ENCODE measurements at regions not wholly inside any gene's neighbourhood (a gene's known extent, or its start where the extent isn't known, plus 50 kb on each side); places are given as distances from the start of the nearest gene placed in this dataset.

DNA sequence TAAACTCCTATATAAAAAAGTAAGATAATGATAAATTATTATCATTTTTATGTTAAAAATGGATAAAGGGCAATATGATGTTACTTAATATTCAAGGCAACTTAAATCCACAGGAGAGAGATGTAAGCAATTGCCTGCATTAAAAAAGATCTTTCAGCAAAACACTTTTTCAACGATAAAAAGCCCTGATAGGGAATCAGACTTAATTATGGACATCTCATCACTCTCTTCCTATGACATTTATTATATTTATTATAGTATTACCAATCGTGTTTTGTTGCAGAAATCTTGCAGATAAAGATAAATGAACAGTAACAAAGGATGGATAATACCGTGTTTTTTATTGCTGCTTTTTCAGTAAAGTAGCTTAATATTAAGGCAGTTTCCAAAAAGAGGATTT, 178.5 kb downstream of the SH2D1A start:
- no peak for DNase-seq (ENCODE audit: low read depth)

DNA sequence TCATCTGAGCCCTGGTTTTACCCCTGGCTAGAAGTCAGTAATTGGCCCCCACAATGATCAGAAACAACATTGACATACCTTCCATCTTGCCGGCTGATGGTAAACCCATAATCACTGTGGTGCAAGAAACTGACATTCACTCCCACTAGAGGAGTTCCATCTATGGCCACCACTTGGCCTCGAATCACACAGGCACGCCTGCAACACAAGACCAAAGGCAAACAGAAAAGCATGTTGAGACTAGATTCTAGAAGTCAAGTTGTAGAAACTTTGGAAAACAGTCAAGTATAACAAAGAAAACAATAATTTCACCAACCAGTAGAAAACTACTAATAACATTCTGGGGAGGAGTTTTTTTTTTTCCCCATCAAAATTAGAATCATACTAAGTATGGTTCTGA, 183.4 kb downstream of the SH2D1A start:
- DNase-seq (ENCODE audit: low read depth), result no peak

DNA sequence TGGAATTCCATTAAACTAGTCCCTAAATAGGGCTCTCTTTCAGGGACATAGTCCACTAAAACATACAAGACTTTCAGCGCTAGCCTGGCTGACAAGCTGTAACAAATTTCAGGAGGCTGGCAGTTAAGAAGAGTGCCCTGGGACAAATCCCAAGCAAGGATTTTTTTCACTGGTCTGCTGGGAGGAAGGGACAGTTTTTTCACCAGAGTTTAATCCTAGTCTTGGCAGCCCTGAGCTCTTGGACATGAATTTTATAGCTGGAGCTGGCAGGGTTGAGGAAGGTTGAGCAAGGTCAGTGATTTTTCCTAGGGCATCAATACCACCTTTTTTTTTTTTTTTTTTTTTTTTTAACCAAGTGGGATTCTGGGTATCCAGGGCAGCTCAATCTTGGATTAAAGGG, 184.4 kb downstream of the SH2D1A start:
- DNase-seq (ENCODE audit: low read depth), result no peak

DNA sequence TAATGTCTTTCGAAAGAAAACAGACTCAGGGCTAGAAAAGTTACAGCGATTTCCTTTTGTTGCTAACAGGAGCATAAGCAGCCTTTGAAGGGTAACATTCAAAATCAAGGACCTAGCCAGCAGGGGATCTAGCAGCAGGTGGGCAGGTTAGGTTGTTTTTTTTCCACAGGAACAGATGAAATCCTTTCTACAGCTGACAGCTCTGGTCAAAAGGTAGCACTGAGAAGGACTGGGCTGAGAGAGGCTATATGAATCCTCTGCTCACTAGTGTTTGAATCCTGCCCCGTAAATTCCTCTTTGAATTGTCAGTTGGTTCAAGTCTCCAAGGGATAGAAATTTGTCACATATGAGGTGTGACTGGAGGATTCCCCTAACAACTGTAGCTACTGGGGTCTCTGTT, 188.2 kb downstream of the SH2D1A start:
- DNase-seq (ENCODE audit: low read depth), result no peak

DNA sequence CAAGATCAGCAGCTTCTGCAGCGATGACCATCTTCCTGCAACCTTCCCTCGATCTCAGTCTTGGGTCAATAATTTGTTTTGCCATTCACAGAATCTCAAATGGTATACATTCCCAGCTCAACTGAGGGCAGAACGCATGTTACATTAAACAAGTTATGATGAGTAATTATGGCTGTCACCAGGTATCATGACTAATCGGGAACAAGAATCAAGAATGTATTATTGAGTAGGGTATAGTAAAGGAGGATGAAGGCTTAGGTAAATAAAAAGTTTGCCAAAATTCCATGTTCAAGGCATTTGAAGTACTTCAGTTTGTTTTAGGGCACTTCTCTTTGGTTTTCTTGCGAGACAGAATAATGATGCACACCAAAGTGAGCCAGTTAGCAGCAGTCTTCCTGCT, 194.1 kb downstream of the SH2D1A start:
- no peak for DNase-seq (ENCODE audit: low read depth)

DNA sequence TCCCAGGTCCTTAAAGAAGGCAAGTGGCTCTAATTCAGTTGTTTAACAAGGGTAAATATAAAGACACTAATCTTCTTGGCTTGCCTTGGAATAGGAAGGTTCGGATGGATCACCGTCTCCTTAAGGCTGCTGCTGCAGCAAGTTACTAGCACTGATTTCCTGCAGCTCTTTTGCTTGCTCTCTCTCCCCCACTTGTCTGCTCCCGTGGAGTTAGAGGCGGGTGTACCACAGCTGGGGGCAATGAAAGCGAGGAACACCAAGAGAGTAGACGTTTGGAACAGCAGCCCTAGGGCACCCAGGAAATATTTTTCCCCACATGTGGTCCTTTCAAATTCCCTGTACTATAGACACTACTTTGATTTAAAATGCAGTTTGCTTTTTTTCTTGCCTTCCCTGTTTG, 202.2 kb downstream of the SH2D1A start:
- no peak for DNase-seq (ENCODE audit: low read depth)

DNA sequence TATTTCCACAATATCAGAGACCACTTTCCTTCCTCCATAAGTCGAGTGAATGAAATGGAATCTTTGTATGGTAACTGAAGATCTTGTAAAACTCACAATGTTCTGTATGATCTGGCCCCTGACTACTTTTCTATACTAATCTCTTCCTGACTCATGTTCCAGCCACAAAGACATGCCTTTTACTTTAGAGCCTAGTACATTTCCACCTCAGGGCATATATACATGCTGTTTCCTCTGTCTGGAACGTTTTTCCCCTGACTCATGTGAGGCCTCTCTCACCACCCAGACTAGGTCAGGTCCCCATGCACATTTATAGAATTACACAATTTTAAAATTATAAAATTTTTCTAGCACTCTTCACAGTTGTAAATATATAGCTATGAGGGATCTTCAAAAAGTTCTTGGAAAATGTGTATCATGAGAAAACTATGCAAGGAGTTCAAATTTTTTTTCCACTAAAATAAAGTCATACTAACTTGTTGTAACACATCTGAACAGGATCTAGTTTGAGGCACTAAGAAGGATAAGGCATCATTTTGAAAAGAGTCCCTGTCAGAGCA, 208.8 kb downstream of the SH2D1A start:
- DNase-seq (ENCODE audit: low read depth), result no peak

DNA sequence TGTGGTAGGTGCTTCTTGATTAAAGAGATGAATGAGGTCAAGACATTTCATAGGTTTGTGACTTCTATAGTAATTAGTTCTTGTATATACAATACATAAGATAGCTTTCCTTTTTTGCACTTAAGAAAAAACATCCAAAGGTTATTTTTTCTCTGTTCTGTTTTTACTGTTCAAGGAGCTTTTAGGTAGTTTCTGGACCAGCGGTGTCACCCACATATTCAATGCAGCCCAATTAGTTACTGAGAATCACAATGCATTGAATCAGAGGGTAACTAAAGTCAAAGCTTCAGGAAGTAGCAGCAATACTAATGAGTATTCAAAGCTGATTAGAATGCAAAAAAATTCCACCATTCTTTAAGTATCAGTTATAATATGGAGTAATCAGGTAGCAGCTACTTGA, 211.6 kb downstream of the SH2D1A start:
- DNase-seq (ENCODE audit: low read depth), result no peak

DNA sequence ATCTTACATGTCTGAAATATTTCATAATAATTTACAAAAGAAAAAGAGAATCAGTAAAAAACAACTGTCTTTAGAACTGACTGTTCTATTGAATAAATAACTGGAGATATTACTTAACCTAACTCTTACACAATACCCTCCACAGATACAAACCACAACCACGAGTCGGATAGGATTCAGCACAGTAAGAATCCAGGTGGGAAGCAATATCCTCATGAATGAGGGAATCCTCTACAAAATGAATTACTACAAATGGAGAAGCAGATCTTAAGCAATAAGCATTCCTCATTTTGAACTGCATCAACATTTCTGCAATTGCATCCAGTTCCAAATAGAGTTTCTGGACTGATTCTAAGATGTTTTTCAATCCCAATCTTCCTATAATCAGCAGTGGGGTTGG, 227.1 kb downstream of the SH2D1A start:
- no peak for DNase-seq (ENCODE audit: low read depth)

DNA sequence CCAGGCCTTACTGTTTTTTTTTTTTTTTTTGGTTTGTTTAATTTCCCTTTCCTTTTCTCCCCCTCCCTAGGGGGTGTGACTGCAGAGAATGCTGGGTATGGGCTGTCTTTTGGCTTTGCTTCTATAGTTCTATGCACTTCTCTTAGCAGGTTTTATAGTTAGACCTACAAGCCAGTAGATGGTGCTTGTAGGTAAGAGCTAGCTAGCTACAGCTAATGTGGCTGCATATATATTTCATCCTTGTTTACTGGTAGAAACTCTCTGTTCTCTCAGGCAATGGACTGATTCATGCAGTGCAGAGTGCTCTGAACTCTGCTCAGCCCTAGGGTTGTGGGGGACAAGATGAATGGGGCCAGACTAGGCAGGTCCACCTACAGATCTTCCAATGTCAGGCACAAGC, 246.4 kb downstream of the SH2D1A start:
- DNase-seq (ENCODE audit: low read depth), result no peak

DNA sequence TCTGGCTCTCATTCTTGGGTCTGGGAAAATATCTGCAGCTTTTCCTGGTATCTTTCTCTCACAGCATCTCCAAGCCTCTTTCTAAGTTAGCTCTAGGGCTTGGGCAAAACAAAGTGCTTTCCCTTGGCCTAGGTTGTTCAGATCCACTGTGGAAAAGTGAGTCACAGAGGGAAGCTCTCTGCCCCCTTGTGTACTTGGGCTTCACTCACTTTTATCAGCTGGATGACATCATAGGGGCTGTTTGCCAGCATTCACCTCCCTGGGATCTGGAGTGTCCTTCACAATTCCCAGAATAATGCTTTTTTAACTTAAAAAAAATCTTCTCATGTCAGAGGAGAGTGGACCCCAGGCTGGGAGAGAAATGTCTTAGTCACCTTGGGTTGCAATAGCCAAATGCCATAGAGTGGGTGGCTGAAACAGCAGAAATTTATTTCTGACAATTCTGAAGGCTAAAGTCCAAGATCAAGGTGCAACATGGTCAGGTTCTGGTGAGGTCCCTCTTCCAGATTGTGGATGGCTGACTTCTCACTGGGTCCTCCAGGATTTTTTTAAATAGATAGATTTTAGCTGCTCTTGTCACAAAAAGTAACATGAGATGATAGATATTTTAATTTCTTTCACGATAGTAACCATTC, 247.8 kb downstream of the SH2D1A start:
- no peak for DNase-seq (ENCODE audit: low read depth)

DNA sequence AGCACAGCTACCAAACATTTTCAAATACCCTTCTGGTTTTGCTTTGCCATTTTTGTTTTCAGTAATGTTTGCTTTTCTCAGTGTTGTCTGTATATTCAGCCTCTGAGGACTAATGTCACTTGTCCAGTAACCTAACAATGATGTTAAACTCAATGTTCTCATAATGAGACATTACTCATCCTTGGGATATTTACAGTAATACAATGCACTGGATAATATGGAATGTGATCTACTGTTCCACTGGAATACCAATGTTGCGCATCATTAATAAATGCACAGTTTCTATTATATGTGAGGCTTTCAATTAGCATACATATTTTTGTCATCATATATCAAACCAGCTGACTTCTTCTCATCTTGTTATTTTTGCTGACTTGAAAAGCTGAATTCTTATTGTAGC, 259.1 kb downstream of the SH2D1A start:
- no peak for DNase-seq (ENCODE audit: low read depth)

DNA sequence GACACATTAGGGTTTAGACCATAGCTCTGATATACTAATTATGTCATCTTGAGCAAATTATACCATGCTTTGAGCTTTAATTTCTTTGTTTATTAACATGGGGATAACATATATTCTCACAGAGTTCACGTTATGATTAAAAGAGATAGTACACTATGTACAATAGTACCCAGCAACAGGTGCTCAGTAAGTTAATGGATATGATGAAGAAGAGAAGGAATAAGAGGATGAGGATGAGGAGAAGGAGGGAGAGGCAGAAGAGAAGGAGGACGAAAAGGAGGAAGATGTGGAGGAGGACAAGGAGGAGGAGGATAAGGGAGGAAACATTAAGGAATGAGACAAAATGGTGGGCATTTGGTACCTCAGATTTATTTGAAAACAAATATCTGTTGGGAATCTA, 260.4 kb downstream of the SH2D1A start:
- DNase-seq (ENCODE audit: low read depth), result no peak

DNA sequence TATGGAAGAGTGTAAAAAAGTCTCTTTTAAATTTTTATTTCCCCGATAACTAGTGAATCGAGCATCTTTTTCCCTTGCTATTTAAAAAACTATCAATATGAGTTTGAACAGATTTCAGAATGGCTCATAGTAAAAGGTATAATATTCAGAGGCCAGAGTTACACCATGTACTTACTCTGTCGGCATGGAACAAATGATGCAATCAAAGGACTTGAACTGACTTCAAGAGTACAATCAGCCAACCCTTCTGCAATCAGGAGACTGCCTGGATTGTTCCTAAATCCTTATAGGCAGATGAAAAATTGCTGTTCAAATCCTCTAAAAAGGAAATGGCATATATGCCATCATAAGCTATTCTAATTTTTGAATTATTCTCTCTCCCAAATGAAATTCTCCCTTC, 273.3 kb downstream of the SH2D1A start:
- no peak for DNase-seq (ENCODE audit: low read depth)

DNA sequence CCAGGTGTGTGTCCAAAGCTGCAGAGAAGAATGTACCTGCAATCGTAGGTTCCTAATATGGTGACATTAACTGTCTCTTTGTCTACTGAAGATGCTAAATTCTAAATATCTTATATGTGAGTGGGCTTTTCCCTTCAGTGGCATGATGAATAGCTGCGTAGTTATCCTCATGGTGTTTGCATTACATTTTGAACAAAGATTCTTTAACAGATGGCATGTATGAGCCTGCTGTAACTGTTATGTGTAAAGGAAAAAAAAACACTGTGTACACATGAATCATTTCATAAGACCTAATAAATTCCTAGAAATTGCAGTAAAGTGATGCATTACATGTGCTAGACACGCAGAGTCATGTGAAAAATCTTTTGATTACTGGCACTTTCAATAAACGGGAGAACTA, 288.0 kb downstream of the SH2D1A start:
- DNase-seq (ENCODE audit: low read depth), result no peak

DNA sequence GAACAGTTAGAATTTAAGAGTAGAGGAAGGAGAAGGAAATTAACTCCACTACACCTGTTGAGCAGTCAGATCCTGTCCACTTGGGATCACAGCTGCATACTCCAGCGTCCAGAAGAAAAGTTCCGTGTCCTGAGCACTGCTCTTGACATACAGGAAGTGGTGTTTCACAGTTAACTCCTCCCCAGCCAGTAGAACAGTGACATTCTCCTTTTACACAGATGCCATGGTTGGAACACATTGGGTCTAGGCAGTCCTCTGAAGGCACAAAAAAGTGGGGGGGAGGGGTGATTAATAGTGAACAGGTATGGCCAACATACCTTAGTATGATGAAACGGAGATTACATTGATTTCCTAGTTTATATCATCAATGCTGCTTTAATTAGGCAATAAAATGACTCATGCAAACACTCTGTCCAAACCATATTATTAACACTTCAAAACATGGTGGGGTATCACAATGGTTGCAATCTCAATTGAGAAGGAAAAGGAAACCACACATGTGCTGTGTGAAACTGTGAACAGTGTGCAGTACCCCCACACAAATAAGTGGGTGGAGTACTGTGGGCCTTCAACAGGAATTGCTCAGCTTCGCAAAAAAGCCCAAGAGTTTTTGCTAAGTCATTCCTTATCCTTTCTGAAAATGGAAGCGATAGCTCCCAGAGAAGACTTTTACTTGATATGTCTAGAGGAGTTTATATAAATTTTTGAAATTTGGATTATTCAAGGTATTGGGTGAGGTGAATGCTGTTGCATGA, 295.6 kb downstream of the SH2D1A start:
- DNase-seq (ENCODE audit: low read depth), result no peak

DNA sequence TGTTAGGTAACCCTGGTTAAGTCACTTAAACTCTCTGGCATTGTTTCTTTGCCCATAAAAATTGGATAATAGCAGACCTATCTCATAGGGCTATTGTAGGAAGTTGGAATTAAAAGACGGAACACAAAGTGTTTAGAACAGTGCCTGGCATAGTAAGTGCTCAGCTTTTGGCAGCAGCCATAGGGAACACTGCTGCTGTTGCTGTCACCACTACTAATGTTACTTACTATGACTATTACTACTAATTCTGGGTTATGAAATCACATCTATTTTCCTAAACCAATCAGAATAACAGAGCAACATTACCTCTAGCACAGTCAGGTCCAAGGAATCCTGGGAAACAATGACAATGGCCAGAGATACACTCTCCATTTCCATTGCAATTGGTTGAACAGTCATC, 300.0 kb downstream of the SH2D1A start:
- no peak for DNase-seq (ENCODE audit: low read depth)

DNA sequence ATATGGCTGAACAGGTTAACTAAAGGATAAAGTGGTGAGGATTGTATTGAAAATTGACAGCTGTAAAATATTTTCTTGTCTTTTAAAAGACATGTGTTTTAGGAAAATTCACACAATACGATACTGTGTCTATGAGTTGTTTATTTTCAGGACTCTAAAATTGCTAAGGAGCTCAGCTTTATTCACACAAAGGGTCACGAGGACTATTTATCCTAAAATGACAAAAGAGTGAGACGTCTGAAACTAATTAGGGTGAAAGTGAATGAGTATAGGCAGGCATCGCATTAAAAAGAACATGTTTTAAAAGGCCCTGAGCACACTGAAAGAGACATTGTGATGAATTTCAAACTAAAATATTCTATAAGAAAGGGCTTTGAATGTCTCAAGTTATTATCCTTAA, 304.7 kb downstream of the SH2D1A start:
- no peak for DNase-seq (ENCODE audit: low read depth)

DNA sequence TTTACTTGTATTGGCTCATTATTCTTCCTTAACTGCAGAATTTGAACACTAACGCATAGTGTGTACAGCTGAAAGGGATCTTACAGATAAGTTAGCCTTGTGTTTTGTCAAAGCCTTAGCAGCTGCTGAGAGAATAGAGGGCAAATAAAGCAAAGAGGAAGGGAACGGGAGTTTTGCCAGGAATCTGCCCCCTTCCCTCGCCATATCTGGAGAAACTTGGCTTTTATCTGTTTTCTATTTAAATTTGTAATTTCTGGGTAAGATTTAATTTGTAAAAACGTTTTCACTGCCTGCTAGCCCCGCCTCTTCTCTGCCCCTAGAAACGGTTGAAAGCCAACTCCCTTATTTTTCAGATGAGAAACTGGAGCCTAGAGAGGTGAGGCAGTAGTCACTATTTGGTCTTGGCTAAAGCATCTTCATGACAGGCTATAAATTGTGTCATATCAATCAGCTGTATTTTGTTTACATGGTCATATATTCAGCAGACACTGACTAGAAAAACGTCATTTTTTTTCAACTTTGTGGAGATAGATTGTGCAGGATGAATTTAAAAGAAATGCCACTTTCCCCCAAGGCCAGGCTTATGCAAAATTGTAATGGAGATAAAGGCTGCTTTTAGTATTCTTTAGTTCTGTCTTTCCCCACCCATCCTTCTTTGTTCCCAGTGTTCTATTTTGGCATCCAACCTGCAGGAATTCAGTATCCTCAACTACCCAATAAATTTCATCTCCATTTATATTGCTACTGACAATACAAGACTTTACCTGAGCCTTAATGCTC, 319.4 kb downstream of the SH2D1A start:
- DNase-seq (ENCODE audit: low read depth), result no peak

DNA sequence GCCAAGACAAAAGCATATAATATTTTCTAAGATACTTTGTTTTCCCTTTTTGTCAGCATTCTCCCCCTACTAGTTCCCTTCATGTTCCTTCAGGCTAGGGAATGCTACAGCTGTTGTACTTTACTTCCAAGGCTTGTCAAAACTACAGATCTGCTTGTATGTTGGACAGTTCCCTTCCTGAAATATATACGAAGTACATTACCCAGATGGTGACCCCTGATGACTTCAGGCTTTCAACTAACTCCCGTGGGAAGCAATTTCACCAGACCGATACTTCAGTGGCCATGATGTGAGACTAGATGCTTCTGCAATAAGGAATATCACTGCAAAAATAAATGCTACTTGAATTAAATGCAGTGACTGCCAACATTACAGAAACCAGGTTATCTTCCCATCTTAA, 332.8 kb downstream of the SH2D1A start:
- no peak for DNase-seq (ENCODE audit: low read depth)

DNA sequence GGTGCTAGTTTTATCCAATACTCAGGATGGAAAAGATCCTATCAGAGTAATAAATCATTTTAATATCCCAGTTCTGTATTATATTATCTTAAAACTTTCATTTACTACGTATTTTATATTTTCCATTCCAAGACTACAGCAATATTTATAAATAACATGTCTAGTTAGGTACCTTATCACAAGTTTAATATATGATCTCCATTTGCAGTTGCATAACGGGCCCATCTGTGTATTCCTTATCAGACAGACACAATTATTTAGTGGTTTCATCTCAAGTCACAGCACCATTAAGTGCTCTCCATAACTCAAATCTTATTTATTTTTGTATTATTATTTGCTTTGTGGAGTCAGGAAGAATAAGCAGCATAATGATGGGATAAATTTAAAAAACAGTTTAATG, 333.9 kb downstream of the SH2D1A start:
- no peak for DNase-seq (ENCODE audit: low read depth)

DNA sequence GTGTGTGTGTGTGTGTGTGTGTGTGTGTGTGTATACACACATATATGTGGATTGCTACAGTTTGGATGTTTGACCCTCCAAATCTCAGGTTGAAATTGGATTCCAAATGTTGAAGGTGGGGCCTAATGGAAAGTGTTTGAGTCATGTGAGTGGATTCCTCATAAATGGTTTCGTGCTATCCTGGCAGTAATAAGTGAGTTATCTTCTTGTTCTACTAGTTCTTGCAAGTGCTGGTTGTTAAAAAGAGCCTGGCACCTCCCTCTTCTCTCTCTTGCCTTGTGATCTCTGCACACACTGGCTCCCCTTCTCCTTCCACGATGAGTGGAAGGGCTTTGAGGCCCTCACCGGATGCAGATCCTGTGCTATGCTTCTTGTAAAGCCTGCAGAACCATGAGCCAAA, 344.1 kb downstream of the SH2D1A start:
- DNase-seq (ENCODE audit: low read depth), result no peak

DNA sequence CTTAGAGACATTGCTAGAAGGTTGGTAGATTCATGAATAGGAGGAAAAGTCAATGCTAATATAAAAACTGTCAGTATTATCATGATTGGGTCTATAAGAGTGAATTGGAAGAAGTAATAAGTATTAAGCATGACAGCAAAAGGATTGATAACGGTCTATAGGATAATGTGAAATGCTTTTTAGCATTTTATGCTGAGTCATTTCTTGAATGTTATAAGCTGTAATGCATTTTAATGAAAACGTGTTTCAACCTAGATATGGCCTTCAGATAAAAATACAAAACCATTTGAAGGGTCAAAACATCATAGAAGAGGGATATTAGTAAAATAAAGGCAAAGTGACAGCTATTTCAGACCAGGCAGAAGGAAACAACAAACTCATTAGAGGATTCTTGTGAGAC, 353.5 kb downstream of the SH2D1A start:
- no peak for DNase-seq (ENCODE audit: low read depth)

Data from forelimb muscle (tissue), 1 donor.